ENCODE measurements at regions not wholly inside any gene's neighbourhood (a gene's known extent, or its start where the extent isn't known, plus 50 kb on each side); places are given as distances from the start of the nearest gene placed in this dataset.

DNA sequence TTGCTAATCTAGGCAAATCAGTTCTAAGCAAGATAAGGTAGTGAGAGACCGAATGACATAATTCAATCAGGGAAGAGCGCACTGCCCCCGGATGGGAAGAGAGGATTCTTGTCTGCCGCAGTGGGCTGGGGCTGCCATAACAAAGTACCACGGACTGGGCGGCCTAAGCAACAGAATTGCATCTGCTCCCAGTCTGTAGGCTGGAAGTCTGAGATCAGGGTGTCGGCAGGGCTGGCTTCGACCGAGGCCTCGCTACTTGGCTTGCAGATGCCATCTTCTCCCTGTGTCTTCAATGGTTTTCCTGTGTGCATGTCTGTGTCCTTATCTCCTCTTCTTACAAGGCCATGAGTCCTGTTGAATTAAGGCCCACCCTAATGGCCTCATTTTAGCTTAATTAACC lies 59.7 kb upstream of the TMEM72 start:
- DNase-seq (ENCODE audit: low read depth in 2 of 2): no peak

GRCh38 chr10:44851881-44852280 lies 59.3 kb upstream of the TMEM72 start:
- no peak for DNase-seq (ENCODE audit: low read depth in 2 of 2)

DNA sequence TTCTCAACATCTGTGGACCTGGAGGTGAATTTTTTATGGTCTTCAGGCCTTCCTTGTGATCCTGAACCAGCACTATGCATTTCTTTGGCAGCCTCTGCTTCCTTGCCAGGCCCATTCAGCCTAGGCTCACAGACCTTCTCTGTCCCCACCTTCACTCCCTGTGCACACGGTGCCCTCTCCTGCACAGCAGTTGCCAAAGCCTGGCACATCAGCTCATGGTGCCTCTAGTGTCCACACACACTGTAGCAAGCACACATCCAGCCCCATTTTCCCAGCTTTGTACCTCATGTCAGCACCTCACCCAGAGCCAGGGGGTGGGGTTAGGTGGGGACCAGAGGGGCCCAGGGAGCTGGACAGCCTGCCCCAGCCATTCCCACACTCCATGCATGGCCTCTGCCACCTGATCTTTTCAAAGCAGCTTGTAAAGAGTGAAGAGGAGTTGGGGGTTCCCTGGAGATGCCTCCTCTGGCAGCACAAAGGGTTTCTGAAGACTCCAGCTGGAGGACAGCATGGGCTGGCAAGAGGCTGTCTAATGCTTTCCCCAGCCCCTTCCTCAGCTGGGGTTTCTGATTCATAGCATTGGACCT lies 57.9 kb upstream of the TMEM72 start:
- DNase-seq (ENCODE audit: low read depth in 2 of 2): no peak

DNA sequence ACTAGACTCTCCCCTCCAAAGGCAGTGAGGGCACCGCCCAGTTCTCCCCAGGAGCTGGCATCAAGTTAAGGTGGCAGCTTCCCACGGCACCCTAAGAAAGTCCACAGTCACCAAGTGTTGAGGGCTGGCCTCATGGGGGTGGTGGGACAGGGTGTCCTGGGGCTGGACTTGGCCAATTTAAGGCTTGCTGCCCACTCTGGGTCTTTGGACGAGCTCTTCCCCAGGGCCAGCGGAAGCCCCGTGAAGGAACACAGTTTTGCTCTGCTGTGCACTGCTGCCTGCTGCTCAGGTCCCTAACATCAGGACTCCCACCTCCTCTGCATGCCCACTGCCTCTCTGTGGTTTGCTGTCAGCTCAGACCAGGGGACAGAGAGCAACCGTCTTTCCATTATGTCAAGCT lies 57.3 kb upstream of the TMEM72 start:
- no peak for DNase-seq (ENCODE audit: low read depth in 2 of 2)

- DNase-seq (ENCODE audit: low read depth in 2 of 2): no peak
These were observed 56.3 kb upstream of the TMEM72 start for GRCh38 chr10:44854693-44855350.

- DNase-seq (ENCODE audit: low read depth in 2 of 2): no peak
These were observed 54.4 kb upstream of the TMEM72 start for GRCh38 chr10:44856696-44857095.

- peak; percentile 66 to 72 for DNase-seq (ENCODE audit: low read depth in 2 of 2)
These were observed 53.6 kb upstream of the TMEM72 start for GRCh38 chr10:44857363-44858016.

DNA sequence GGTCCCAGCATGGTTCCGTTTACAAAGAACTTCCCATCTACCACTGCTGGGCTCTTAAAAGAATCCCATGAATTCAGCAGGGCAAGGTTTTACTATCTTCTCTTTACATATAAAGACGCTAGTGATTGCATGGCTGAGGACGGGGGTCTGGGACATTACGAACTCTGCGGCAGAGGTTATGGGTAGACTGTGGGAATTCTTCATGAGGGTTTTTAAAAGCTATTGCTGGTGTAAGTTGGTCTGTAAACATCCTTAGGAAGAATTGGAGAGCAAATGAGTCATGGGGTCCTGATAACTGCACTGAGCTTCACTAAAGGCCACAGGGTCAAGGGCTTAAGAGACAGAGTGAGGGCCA lies 53.1 kb upstream of the TMEM72 start:
- DNase-seq (ENCODE audit: low read depth in 2 of 2): no peak

- DNase-seq (ENCODE audit: low read depth in 2 of 2): no peak
These were observed 52.1 kb upstream of the TMEM72 start for GRCh38 chr10:44858988-44859387.

GRCh38 chr10:44859546-44860285 lies 51.4 kb upstream of the TMEM72 start:
- DNase-seq (ENCODE audit: low read depth in 2 of 2): no peak

DNA sequence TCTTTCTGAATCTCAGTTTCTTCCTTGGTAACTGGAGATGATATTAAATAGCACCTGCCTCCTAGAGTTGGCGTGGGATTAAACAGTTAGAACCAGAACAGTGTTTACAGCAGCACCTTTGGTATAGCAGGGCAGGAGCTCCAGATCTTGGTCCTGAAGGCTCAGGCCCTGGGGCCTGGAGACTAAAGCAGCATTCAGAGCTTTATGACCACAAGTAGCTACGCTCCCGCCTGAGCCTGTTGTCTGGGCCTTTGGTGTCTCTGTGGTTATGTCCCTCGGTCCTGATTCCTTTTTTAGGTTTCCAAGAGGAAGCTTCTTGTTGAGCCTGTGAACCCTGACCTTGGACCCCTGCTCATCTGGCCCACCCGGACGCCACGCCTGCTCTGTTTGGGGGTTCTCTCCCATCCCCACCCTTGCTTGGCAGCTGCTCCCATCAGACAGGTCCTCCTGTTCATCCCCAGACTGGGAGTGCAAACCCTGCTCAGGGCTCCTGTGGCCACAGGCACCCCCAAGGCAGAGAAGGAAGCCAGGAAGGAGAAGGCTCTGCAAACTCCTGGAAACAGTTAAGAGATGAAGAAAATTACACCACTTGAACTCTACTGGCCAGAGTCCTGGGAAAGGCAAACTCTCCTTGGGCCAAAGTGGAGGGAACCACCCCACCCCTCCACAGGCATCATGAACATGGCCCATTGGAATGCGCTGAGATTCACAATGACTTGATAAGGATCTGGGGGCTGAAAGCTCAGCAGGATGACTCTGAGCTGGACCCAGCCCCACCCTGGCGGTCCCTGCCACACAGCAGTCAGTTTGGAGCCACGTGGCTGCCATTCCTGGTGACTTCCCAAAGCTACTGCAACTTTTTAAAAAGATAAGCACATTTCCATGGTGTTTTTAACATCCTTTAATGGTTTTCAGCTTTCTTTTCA lies 50.1 kb upstream of the TMEM72 start:
- DNase-seq (ENCODE audit: low read depth in 2 of 2): peak; percentile 33
